NB4 (cell line): ENCODE measurements at regions not wholly inside any gene's neighbourhood (a gene's known extent, or its start where the extent isn't known, plus 50 kb on each side); places are given as distances from the start of the nearest gene placed in this dataset.

ENCODE experiments used
- CTCF ChIP-seq: IDR thresholded peaks from one replicate; pipeline ENCODE4 v1.5.1; 2012; ENCODE audit warnings: low read depth, low read length
- MYC ChIP-seq: IDR thresholded peaks from 2 replicates; pipeline ENCODE4 v1.6.1; 2011; ENCODE audit warnings: low read depth, low read length
- POLR2A ChIP-seq: IDR thresholded peaks from 2 replicates; pipeline ENCODE4 v1.6.1; 2011; ENCODE audit warnings: mild to moderate bottlenecking; ENCODE audit not compliant: insufficient read length; ENCODE audit errors: extremely low read depth

GRCh38 chr11:127395034-127395433 lies 394.5 kb upstream of the KIRREL3 start:
- TF ChIP-seq MYC (no peak), POLR2A (no peak), CTCF (no peak)
